H1 (cell line): ENCODE measurements at regions not wholly inside any gene's neighbourhood (a gene's known extent, or its start where the extent isn't known, plus 50 kb on each side); places are given as distances from the start of the nearest gene placed in this dataset.

ENCODE experiments used
- BACH1 ChIP-seq: IDR thresholded peaks from 2 replicates; pipeline ENCODE4 v1.6.1; 2012; ENCODE audit warnings: low read length, improper control_type of control experiment
- POU5F1 ChIP-seq: IDR thresholded peaks from 2 replicates; pipeline ENCODE4 v1.6.1; 2011; ENCODE audit warnings: low read depth, mild to moderate bottlenecking, low read length, moderate library complexity
- SP4 ChIP-seq: IDR thresholded peaks from 2 replicates; pipeline ENCODE4 v1.6.1; 2012; ENCODE audit warnings: low read length, inconsistent platforms

DNA sequence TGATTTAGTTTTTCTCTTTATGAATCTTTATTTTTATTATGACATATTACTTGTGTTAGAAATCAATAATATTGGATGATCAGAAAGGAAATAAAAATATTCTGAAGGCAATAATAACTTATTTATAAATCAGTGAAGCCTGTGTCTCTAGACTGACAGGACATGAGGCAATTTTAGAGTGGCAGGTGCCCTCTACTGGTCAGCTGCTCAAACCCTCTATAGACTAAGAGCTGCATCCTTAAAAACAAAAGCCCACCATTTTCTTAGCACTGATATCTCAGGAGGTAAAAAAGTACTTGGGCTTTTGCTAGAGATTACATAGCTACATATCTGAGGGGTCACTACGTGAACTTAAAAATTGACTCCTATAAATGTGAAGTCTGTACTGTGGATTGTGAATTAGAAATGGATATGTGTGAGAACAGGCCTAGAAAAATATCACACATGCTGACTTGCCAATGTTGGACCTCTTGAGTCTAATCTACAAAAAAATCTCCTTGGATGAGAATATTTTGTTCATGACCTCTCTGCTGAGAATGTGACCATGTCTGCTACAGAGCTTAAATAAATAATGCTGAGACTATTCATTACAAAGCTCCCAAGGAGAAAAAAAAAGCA is 597.9 kb upstream of the ADAMTS5 start (continued):
- no peak for TF ChIP-seq POU5F1
- no peak for TF ChIP-seq BACH1
- no peak for TF ChIP-seq SP4
